RWPE1 (cell line): ENCODE measurements at regions not wholly inside any gene's neighbourhood (a gene's known extent, or its start where the extent isn't known, plus 50 kb on each side); places are given as distances from the start of the nearest gene placed in this dataset.

Experiments
- CTCF ChIA-PET: fragments of 350-600 bp; sonication (Branson Sonifier 250); formaldehyde crosslinking; extraction: SDS; loops from one replicate; lab custom pipeline; 2021; lab: Yijun Ruan, JAX
- POLR2A ChIA-PET: fragments of 400-600 bp; formaldehyde crosslinking; extraction: SDS; loops from one replicate; lab custom pipeline; 2020; ENCODE audit warnings: antibody characterized with exemption; ENCODE audit not compliant: low non-redundant PET; lab: Yijun Ruan, JAX
- DNase-seq: peaks from one replicate; pipeline ENCODE4 v3.0.0; 2012; ENCODE audit warnings: low spot score
- H3K27ac ChIP-seq: fragments of 450-650 bp; 2 replicates; pipeline ENCODE4 v1.5.1; 2017
- TF ChIP-seq, protein P1 (sequence below): fragments of 450-650 bp; conservative IDR thresholded peaks from 2 replicates; pipeline ENCODE4 v1.5.1; 2017; ENCODE audit warnings: low read depth, mild to moderate bottlenecking

DNA sequence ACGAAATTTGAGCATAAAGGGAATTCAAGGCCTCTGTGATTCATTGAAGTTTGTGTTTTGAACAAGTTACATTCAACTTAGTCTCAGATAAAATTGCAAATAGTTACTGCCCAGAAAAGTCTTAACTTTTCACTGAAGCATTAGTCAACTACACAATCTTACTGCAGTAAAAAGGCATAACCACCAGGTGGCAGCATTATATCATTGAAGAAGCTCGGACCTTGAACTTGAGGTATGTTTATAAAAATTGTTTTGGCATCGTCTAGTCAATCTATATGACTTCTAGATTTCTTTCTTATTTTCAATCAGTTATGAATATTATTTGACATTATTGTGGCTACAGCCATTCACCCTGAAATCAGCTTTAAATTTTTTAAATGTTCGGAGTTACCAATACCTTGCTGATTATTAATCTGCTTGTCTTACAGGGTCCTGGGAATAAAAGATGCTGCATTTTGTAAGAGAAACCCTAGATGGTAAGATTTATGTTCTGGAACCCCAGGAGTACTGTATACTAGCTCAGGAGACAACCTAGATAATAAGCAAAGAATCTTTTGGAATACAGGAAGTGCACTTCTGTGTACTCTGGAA lies 83.9 kb upstream of the GRAMD2B start:
- ChIA-PET CTCF (interaction anchor here (0.5 to 3.5 kb wide), 17 partner anchors 10 to 1592 kb away, joined by 3 to 20 read pairs (median 4); partner anchors contain the start of gene ALDH7A1), POLR2A (no interaction called here)
- peak; percentile 63 for DNase-seq
- no peak overlapping the region for H3K27ac ChIP-seq
- TF ChIP-seq, protein P1, sequence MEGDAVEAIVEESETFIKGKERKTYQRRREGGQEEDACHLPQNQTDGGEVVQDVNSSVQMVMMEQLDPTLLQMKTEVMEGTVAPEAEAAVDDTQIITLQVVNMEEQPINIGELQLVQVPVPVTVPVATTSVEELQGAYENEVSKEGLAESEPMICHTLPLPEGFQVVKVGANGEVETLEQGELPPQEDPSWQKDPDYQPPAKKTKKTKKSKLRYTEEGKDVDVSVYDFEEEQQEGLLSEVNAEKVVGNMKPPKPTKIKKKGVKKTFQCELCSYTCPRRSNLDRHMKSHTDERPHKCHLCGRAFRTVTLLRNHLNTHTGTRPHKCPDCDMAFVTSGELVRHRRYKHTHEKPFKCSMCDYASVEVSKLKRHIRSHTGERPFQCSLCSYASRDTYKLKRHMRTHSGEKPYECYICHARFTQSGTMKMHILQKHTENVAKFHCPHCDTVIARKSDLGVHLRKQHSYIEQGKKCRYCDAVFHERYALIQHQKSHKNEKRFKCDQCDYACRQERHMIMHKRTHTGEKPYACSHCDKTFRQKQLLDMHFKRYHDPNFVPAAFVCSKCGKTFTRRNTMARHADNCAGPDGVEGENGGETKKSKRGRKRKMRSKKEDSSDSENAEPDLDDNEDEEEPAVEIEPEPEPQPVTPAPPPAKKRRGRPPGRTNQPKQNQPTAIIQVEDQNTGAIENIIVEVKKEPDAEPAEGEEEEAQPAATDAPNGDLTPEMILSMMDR: peak; percentile 92

DNA sequence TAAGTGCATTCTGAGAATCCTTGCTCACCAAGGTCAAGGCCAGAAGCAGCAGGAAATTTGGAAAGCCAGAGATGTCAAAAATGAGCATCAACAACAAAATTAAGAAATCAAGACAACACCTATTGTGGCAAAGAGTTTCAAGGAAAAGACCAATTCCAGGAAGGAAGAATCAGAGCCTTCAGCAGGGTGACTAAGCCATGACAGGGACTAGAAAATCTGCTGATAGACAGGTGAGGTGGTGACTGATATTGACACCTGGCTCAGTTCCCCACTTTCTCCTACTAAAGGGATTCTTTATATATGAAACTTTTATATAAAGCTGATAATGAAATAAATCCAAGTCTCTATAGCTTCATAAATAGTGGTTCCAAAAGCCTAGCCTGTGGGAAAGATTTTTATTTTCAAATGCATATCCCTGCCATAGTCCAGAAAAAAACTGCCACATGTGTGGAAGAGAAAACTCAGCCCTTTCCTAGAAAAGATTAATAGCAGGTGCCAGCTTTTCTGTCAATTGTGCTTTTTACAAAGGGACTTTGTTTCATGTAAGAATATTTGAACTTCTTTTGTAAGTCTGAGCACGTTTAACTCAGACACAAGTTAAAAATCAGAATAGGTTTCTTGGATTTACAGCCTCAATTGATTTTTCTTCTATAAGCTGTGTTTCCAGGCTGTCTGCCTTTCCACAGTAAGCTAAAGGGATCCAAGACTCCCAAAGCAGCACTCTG lies 81.1 kb upstream of the GRAMD2B start:
- CTCF ChIA-PET: interaction anchor here (0.6 to 1.3 kb wide), 3 partner anchors 11 to 438 kb away, joined by 3 to 4 read pairs (median 4); no protein-coding TSS in a partner anchor
- peak; percentile 39 for DNase-seq
- POLR2A ChIA-PET: interaction anchor here (0.6 kb wide), 1 partner anchor 11 kb away, joined by 4 read pairs; no protein-coding TSS in a partner anchor
- no peak overlapping the region for H3K27ac ChIP-seq
- TF ChIP-seq, protein P1: no peak

DNA sequence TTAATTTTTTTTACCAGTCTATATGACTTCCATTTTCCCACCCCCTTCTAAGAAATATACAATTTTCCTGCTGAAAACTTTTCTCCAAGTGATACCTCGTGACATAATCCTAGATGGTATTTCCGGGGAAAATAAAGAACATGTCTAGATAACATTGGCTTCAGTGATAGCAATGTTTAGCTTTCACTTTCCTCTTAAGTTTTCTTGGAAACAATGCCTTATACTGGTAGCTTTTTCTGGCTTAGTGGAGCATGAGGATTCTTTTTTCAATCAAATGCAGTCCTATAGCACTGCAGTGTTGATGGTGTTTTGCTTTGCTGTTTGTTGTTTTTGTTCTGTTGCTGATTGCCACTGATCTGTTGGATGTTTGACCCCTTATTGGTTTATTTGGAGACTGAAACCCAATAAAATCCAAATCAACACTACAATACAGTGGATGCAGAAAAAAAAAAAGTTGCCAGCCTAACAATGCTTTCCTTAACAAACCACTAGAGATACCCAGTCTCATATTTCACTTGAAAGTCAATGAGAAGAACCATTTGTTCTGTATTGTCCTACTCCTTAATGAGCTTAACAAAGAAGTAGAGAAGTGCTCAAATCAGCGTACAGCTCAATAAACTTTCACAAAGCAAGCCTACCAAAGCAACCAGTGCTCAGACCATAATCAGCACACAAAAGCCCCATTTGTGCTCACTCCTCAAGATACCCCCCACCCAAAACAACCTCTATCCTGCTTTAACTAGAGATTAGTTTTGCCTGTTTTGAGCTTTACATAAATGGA lies 74.2 kb upstream of the GRAMD2B start:
- no peak for DNase-seq
- no peak overlapping the region for H3K27ac ChIP-seq
- TF ChIP-seq, protein P1: no peak
- ChIA-PET POLR2A (interaction anchor here (0.6 kb wide), 1 partner anchor 859 kb away, joined by 4 read pairs; no protein-coding TSS in a partner anchor), CTCF (interaction anchor here (0.6 to 1.2 kb wide), 4 partner anchors 10 to 257 kb away, joined by 3 to 5 read pairs (median 4); partner anchors contain the start of gene PHAX)

DNA sequence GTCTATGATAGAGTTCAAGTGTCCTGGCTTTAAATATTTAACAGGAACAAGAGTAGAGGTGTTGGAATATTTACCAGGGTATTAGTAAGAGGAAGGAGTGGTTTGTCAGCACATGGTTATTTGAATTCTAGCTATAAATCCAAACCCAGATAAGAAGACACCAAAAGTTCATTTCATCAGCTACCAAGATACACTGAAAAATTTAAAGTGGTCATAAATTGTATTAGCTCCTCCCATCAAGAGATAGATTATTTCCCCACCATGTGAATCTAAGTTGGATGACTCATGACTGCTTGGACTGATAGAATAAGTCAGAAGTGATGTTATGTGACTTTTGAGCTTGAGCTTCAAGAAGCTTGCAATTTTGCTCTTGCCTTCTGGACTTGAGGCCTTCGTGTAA lies 72.1 kb upstream of the GRAMD2B start:
- POLR2A ChIA-PET: interaction anchor here (0.6 kb wide), 2 partner anchors 72 to 1167 kb away, joined by 3 to 4 read pairs; partner anchors contain the start of gene GRAMD2B
- no peak for DNase-seq
- CTCF ChIA-PET: interaction anchor here (0.6 to 1.7 kb wide), 7 partner anchors 12 to 191 kb away, joined by 3 to 12 read pairs (median 4); no protein-coding TSS in a partner anchor
- no peak overlapping the region for H3K27ac ChIP-seq
- TF ChIP-seq, protein P1: no peak

DNA sequence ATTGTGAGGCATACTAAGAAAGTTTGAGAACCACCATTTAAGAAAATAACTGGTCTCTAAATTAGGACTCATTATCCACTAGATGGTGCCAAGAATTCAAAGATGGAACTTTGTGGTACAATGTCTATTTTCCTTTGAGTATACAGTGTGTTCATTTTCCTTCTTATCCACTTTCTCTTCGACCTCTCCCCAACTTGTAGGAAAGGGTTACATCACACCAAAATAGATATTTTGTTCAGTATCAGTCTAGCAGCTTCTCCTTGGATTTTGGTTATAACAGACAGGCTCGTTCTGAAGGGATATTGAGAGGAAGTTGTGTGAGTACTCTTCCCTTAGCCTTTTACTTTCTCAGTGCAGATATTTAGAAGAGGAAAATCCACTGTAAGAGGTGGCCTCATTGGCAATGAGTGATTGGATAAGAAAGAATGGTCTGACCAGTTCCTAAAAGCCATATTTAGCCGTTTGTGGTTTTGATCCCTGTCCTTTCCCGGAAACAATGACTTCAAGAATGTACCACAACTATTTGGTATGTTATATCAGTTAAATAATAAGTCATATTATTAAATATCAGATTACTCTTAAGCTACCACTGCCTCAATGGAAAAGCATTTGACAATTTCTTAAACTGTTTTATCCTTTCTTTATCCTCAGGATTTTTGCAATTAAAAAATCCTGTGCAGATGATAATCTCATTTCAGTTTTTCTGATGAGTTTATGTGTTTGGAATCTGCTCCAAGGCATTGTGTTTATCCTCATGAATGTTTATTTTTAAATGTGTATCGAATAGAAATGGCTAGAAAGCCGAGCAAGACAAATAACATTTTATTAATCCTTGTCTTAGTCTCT lies 69.0 kb upstream of the GRAMD2B start:
- TF ChIP-seq, protein P1: peak; percentile 72
- ChIA-PET CTCF (interaction anchor here (0.5 to 2.0 kb wide), 13 partner anchors 10 to 1092 kb away, joined by 3 to 13 read pairs (median 3); partner anchors contain the start of gene GRAMD2B), POLR2A (interaction anchor here (0.7 kb wide), 1 partner anchor 960 kb away, joined by 3 read pairs; no protein-coding TSS in a partner anchor)
- peak; percentile 90 for DNase-seq
- H3K27ac ChIP-seq: no peak overlapping the region
